Neural cell (in vitro differentiated cells): ENCODE measurements at regions not wholly inside any gene's neighbourhood (a gene's known extent, or its start where the extent isn't known, plus 50 kb on each side); places are given as distances from the start of the nearest gene placed in this dataset.

ENCODE experiments used
- H2AFZ ChIP-seq: fragments of 200-600, 300-800 bp; sonication (generic), shearing (Covaris generic); 2 replicates; pipeline ENCODE4 v1.6.0; 2014; ENCODE audit warnings: low read depth, mild to moderate bottlenecking, antibody characterized with exemption, low read length, moderate library complexity
- H3F3A ChIP-seq: fragments of 200-600 bp; shearing (Covaris generic); 2 replicates; pipeline ENCODE4 v1.6.1; 2016; ENCODE audit warnings: mild to moderate bottlenecking, moderate library complexity, mixed read lengths, antibody characterized with exemption, low read length; ENCODE audit not compliant: insufficient read depth, poor library complexity, severe bottlenecking
- H3K27ac ChIP-seq: fragments of 200-600, 300-800 bp; sonication (generic), shearing (Covaris generic); 2 replicates; pipeline ENCODE4 v1.5.1; 2014; ENCODE audit warnings: mild to moderate bottlenecking, low read length, moderate library complexity
- H3K27me3 ChIP-seq: fragments of 300-800, 200-600 bp; sonication (generic), shearing (Covaris generic); 2 replicates; pipeline ENCODE4 v1.6.0; 2014; ENCODE audit warnings: mild to moderate bottlenecking, low read depth, low read length, moderate library complexity; ENCODE audit not compliant: insufficient read depth
- H3K36me3 ChIP-seq: fragments of 300-800, 200-600 bp; sonication (generic), shearing (Covaris generic); 2 replicates; pipeline ENCODE4 v1.5.1; 2014; ENCODE audit warnings: mild to moderate bottlenecking, antibody characterized with exemption, low read length, moderate library complexity; ENCODE audit not compliant: insufficient read depth
- H3K4me2 ChIP-seq: fragments of 300-800, 200-600 bp; sonication (generic), shearing (Covaris generic); 2 replicates; pipeline ENCODE4 v1.6.0; 2014; ENCODE audit warnings: mild to moderate bottlenecking, low read length
- H3K4me3 ChIP-seq: fragments of 300-800, 200-600 bp; sonication (generic), shearing (Covaris generic); 2 replicates; pipeline ENCODE4 v1.5.1; 2014; ENCODE audit warnings: mild to moderate bottlenecking, low read length, moderate library complexity
- H3K79me2 ChIP-seq: fragments of 200-600 bp; shearing (Covaris generic); replicated peaks from 2 replicates; pipeline ENCODE4 v1.6.0; 2014; ENCODE audit warnings: mild to moderate bottlenecking, low read length, moderate library complexity; ENCODE audit not compliant: insufficient read depth
- H3K9ac ChIP-seq: fragments of 300-800, 200-600 bp; sonication (generic), shearing (Covaris generic); 2 replicates; pipeline ENCODE4 v1.6.1; 2016; ENCODE audit warnings: mild to moderate bottlenecking, low read length, mixed read lengths
- H3K9me2 ChIP-seq: fragments of 200-600 bp; shearing (Covaris generic); 2 replicates; pipeline ENCODE4 v1.6.1; 2016; ENCODE audit warnings: mild to moderate bottlenecking, low read length, mixed read lengths; ENCODE audit not compliant: insufficient read depth
- H3K9me3 ChIP-seq: fragments of 200-600, 300-800 bp; sonication (generic), shearing (Covaris generic); 2 replicates; pipeline ENCODE4 v1.6.1; 2016; ENCODE audit warnings: mild to moderate bottlenecking, mixed run types, low read length, moderate library complexity, mixed read lengths
- H4K20me1 ChIP-seq: fragments of 200-600 bp; shearing (Covaris generic); 2 replicates; pipeline ENCODE4 v1.6.1; 2016; ENCODE audit warnings: mild to moderate bottlenecking, mixed run types; ENCODE audit not compliant: insufficient read depth
- EP300 ChIP-seq: fragments of 450-650 bp; conservative IDR thresholded peaks from 2 replicates; pipeline ENCODE4 v1.6.1; 2014; ENCODE audit warnings: antibody characterized with exemption, mild to moderate bottlenecking, moderate library complexity; ENCODE audit not compliant: poor library complexity, severe bottlenecking
- EZH2 ChIP-seq: fragments of 200-600, 300-800 bp; shearing (Covaris generic), sonication (generic); IDR thresholded peaks from 2 replicates; pipeline ENCODE4 v1.6.1; 2014; ENCODE audit warnings: antibody characterized with exemption, low read length, borderline replicate concordance, mild to moderate bottlenecking; ENCODE audit not compliant: insufficient read depth, poor library complexity, severe bottlenecking
- MXI1 ChIP-seq: fragments of 450-650 bp; conservative IDR thresholded peaks from 2 replicates; pipeline ENCODE4 v1.6.1; 2014; ENCODE audit warnings: antibody characterized with exemption, mild to moderate bottlenecking; ENCODE audit not compliant: poor library complexity, severe bottlenecking
- POLR2AphosphoS5 ChIP-seq: IDR thresholded peaks from 2 replicates; pipeline ENCODE4 v1.6.1; 2012
- RAD21 ChIP-seq: fragments of 450-650 bp; conservative IDR thresholded peaks from 2 replicates; pipeline ENCODE4 v1.6.1; 2014; ENCODE audit warnings: antibody characterized with exemption, mild to moderate bottlenecking, moderate library complexity
- SMC3 ChIP-seq: fragments of 450-650 bp; conservative IDR thresholded peaks from 2 replicates; pipeline ENCODE4 v1.6.1; 2014; ENCODE audit warnings: antibody characterized with exemption, mild to moderate bottlenecking, moderate library complexity; ENCODE audit not compliant: poor library complexity
- TAF1 ChIP-seq: IDR thresholded peaks from 2 replicates; pipeline ENCODE4 v1.6.1; 2012; ENCODE audit warnings: low read depth
- TF ChIP-seq, protein P1 (sequence below): IDR thresholded peaks from 2 replicates; pipeline ENCODE4 v1.6.1; 2012; ENCODE audit warnings: borderline replicate concordance
- TF ChIP-seq, protein P2 (sequence below): fragments of 450-650 bp; IDR thresholded peaks from 2 replicates; pipeline ENCODE4 v1.5.1; 2014; ENCODE audit warnings: antibody characterized with exemption, mild to moderate bottlenecking, moderate library complexity; ENCODE audit not compliant: poor library complexity, severe bottlenecking

DNA sequence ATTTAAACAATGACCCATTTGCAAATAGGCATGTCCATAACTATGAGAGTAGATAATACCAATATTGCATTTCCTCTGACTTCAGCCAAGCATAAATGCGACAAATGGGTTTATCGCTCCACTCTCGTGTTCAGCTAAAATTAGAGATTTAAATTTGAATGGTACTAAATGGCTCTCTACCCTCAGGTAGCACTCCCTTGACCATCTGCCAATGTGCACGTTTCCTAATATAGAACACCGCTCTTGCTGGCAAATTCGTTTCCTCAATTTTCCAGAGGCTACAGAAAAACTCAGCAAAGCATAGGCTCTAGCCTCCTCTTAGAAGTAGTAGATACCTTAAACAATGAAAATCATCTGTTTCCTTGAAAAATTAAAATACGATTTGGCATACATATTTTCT lies 251.6 kb downstream of the ADGRA3 start (continued):
- TF ChIP-seq TAF1 (no peak), SMC3 (no peak), EZH2 (no peak)

DNA sequence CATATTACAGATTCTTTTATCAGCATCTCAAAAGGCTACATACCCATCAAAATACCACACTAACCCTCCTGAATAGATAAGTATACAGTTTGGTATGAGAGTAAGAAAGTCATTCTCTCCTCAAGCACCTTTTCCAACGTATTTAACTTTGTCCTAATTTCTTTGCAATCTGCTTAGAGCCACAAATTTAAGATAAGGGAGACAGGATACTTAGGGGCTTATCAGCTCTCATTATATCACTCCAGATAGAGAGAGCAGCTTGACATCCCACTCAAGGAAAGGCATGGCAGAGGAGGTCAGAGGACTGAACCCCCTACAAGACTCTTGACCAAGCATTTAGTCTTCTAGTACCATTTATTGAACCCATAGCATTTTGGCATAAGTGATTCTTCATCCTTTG lies 262.4 kb downstream of the ADGRA3 start:
- no peaks in the 10 kb centered on the region for H3K36me3 ChIP-seq
- no peak overlapping the region for H3K4me3 ChIP-seq
- H3K9me2 ChIP-seq = no peaks in the 10 kb centered on the region
- no peaks in the 10 kb centered on the region for H3K79me2 ChIP-seq
- no peaks in the 10 kb centered on the region for H4K20me1 ChIP-seq
- H3K4me2 ChIP-seq = no peak overlapping the region
- H3K27ac ChIP-seq = no peak overlapping the region
- TF ChIP-seq RAD21 (no peak), EP300 (no peak), EZH2 (no peak), POLR2AphosphoS5 (no peak), SMC3 (no peak)
- TF ChIP-seq, protein P1, sequence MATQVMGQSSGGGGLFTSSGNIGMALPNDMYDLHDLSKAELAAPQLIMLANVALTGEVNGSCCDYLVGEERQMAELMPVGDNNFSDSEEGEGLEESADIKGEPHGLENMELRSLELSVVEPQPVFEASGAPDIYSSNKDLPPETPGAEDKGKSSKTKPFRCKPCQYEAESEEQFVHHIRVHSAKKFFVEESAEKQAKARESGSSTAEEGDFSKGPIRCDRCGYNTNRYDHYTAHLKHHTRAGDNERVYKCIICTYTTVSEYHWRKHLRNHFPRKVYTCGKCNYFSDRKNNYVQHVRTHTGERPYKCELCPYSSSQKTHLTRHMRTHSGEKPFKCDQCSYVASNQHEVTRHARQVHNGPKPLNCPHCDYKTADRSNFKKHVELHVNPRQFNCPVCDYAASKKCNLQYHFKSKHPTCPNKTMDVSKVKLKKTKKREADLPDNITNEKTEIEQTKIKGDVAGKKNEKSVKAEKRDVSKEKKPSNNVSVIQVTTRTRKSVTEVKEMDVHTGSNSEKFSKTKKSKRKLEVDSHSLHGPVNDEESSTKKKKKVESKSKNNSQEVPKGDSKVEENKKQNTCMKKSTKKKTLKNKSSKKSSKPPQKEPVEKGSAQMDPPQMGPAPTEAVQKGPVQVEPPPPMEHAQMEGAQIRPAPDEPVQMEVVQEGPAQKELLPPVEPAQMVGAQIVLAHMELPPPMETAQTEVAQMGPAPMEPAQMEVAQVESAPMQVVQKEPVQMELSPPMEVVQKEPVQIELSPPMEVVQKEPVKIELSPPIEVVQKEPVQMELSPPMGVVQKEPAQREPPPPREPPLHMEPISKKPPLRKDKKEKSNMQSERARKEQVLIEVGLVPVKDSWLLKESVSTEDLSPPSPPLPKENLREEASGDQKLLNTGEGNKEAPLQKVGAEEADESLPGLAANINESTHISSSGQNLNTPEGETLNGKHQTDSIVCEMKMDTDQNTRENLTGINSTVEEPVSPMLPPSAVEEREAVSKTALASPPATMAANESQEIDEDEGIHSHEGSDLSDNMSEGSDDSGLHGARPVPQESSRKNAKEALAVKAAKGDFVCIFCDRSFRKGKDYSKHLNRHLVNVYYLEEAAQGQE = no peak
- H3F3A ChIP-seq = no peaks in the 10 kb centered on the region
- H2AFZ ChIP-seq = no peak overlapping the region
- H3K9ac ChIP-seq = no peak overlapping the region
- H3K9me3 ChIP-seq = no peaks in the 10 kb centered on the region
- H3K27me3 ChIP-seq = no peaks in the 10 kb centered on the region

DNA sequence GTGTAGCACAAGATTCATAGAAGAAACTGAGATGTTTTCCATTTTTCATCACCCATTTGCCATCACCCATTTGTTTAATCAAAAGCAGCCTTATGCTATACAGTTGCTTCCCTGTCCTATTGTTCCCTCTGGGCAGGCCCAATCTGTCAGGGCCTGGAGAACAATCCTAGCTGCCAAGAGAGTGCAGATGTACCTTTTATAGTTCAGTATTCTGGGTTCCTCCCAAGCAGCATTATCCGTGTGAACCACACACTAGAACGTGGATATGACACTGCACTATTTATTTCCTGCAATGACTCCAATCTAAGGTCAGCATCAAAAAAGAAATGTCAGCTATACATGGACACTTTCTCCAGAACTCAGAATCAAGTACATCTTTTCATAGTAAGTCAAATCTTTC lies 269.0 kb downstream of the ADGRA3 start:
- Histone ChIP-seq H3K36me3 (no peaks in the 10 kb centered on the region), H2AFZ (no peak overlapping the region), H3K9me2 (no peaks in the 10 kb centered on the region), H3K9me3 (no peaks in the 10 kb centered on the region), H3K79me2 (no peaks in the 10 kb centered on the region), H3K4me3 (no peak overlapping the region), H3F3A (no peaks in the 10 kb centered on the region), H4K20me1 (no peaks in the 10 kb centered on the region), H3K27ac (no peak overlapping the region), H3K27me3 (no peaks in the 10 kb centered on the region), H3K9ac (no peak overlapping the region), H3K4me2 (no peak overlapping the region)
- no peak for TF ChIP-seq RAD21
- TF ChIP-seq MXI1 = no peak
- no peak for TF ChIP-seq POLR2AphosphoS5
- no peak for TF ChIP-seq EP300
- no peak for TF ChIP-seq EZH2
- no peak for TF ChIP-seq SMC3
- TF ChIP-seq, protein P1 = no peak
- TF ChIP-seq TAF1 = no peak
- TF ChIP-seq, protein P2, sequence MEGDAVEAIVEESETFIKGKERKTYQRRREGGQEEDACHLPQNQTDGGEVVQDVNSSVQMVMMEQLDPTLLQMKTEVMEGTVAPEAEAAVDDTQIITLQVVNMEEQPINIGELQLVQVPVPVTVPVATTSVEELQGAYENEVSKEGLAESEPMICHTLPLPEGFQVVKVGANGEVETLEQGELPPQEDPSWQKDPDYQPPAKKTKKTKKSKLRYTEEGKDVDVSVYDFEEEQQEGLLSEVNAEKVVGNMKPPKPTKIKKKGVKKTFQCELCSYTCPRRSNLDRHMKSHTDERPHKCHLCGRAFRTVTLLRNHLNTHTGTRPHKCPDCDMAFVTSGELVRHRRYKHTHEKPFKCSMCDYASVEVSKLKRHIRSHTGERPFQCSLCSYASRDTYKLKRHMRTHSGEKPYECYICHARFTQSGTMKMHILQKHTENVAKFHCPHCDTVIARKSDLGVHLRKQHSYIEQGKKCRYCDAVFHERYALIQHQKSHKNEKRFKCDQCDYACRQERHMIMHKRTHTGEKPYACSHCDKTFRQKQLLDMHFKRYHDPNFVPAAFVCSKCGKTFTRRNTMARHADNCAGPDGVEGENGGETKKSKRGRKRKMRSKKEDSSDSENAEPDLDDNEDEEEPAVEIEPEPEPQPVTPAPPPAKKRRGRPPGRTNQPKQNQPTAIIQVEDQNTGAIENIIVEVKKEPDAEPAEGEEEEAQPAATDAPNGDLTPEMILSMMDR = no peak
